ENCODE measurements at regions not wholly inside any gene's neighbourhood (a gene's known extent, or its start where the extent isn't known, plus 50 kb on each side); places are given as distances from the start of the nearest gene placed in this dataset.

DNA sequence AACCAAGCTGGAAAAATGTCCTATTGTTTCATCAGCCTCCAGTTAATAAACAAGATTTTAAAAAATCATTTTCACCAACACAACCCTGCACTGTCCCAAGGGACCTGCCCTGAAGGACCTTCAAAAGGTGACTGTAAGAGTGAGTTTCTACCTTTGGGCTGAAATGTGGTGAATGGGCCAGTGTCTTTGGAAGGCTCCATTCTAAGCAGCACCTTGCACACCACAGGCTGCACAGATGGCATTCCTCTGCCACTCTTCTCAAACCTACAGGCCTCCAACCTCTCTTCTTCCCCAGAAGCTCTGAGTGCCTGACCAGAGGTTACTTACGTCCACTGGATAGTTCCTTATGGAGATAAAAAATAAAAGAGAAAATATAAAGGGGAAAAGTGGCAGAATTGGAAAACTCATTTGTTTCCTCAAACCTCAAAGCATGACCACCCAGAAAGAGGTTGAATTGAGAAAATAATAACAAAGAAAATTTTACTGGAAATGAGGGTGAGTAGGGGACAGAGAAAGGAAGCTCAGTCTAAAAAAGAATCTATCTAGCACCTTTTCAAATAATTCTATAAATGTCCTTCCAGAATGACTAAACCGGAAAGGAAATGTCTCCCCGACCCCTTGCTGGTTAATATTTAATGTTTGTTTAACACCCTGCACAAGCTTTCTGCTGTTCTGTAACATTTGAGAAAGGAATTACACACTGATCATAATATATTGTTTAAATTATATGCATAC, 175.7 kb downstream of the METTL4 start:
- H3K36me3 Mint-ChIP-seq (ENCODE audit: low read depth, unreplicated experiment) = no peaks in the 10 kb centered on the region

DNA sequence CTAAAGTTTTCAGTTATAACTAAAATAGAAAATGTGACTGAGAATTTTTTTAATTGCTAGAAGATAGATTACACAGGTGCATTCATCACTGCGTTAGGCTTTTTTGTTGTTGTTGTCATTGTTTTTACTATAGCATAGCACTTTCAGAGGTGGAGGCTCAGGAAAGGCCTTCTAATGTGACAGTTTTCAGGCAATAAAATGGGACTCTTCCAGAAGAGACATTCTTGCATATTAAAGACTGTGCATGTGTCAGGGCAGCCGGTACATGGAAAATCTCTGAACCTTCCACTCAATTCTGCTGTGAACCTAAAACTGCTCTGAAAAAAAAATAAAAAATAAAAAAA, 175.2 kb downstream of the METTL4 start:
- Mint-ChIP-seq H3K4me3 (ENCODE audit: unreplicated experiment) (no peak overlapping the region), H3K36me3 (ENCODE audit: low read depth, unreplicated experiment) (no peaks in the 10 kb centered on the region), H3K27ac (ENCODE audit: unreplicated experiment) (no peak overlapping the region), H3K9me3 (ENCODE audit: unreplicated experiment) (no peaks in the 10 kb centered on the region), H3K27me3 (ENCODE audit: unreplicated experiment) (peaks cover 2% of the 10 kb centered on the region), H3K4me1 (ENCODE audit: unreplicated experiment) (no peaks in the 10 kb centered on the region)
- DNase-seq (ENCODE audit: low spot score) = no peak
- TF ChIP-seq, protein P1, sequence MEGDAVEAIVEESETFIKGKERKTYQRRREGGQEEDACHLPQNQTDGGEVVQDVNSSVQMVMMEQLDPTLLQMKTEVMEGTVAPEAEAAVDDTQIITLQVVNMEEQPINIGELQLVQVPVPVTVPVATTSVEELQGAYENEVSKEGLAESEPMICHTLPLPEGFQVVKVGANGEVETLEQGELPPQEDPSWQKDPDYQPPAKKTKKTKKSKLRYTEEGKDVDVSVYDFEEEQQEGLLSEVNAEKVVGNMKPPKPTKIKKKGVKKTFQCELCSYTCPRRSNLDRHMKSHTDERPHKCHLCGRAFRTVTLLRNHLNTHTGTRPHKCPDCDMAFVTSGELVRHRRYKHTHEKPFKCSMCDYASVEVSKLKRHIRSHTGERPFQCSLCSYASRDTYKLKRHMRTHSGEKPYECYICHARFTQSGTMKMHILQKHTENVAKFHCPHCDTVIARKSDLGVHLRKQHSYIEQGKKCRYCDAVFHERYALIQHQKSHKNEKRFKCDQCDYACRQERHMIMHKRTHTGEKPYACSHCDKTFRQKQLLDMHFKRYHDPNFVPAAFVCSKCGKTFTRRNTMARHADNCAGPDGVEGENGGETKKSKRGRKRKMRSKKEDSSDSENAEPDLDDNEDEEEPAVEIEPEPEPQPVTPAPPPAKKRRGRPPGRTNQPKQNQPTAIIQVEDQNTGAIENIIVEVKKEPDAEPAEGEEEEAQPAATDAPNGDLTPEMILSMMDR (IDR thresholded peaks at IDR 0.05; ENCODE audit: unreplicated experiment) = no peak

More for the DNA sequence above, 175.7 kb downstream of the METTL4 start:
- Mint-ChIP-seq H3K4me3 (ENCODE audit: unreplicated experiment) (no peak overlapping the region), H3K27ac (ENCODE audit: unreplicated experiment) (no peak overlapping the region), H3K9me3 (ENCODE audit: unreplicated experiment) (no peaks in the 10 kb centered on the region), H3K27me3 (ENCODE audit: unreplicated experiment) (peaks cover 2% of the 10 kb centered on the region), H3K4me1 (ENCODE audit: unreplicated experiment) (no peaks in the 10 kb centered on the region)
- TF ChIP-seq, protein P1 (IDR thresholded peaks at IDR 0.05; ENCODE audit: unreplicated experiment) = no peak
- DNase-seq (ENCODE audit: low spot score) = no peak

DNA sequence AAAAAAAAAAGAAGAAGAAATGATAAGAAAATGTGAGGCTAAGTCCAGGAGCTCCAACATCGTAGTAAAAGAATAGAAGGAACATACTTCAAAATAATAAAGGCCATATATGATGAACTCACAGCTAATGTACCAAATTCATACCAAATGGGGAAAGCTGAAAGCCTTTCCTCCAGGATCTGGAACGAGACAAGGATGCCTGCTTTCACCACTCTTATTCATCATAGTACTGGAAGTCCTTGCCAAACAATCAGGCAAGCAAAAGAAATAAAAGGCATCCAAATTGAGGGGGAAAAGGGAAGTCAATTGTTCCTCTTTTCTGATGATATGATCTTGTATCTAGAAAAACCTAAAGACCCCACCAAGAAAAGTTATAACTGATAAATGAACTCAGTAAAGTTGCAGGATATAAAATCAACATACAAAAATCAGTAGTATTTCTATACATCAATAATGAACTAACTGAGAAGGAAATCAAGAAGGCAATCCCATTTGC, 170.6 kb downstream of the METTL4 start:
- Mint-ChIP-seq H3K27ac (ENCODE audit: unreplicated experiment) (no peak overlapping the region), H3K4me3 (ENCODE audit: unreplicated experiment) (no peak overlapping the region), H3K4me1 (ENCODE audit: unreplicated experiment) (no peaks in the 10 kb centered on the region), H3K9me3 (ENCODE audit: unreplicated experiment) (no peaks in the 10 kb centered on the region), H3K36me3 (ENCODE audit: low read depth, unreplicated experiment) (no peaks in the 10 kb centered on the region), H3K27me3 (ENCODE audit: unreplicated experiment) (peaks cover 3% of the 10 kb centered on the region)
- TF ChIP-seq, protein P1 (IDR thresholded peaks at IDR 0.05; ENCODE audit: unreplicated experiment) = no peak
- no peak for DNase-seq (ENCODE audit: low spot score)

DNA sequence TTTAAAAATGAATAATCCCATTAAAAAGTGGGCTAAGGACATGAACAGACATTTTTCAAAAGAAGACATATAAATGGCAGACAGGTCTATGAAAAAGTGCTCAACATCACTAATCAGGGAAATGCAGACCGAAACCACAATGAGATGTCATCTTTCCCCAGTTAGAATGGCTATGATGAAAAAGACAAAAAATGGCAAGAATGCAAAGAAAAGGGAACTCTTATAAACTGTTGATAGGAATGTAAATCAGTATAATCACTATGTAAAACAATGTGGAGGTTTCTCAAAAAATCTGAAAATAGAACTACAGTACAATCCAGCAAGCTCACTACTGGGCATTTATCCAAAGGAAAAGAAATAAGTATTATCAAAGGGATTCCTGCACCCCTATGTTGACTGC, 169.2 kb downstream of the METTL4 start:
- TF ChIP-seq, protein P1 (IDR thresholded peaks at IDR 0.05; ENCODE audit: unreplicated experiment) = no peak
- peaks cover 3% of the 10 kb centered on the region for H3K27me3 Mint-ChIP-seq (ENCODE audit: unreplicated experiment)
- H3K9me3 Mint-ChIP-seq (ENCODE audit: unreplicated experiment) = no peaks in the 10 kb centered on the region
- no peak overlapping the region for H3K27ac Mint-ChIP-seq (ENCODE audit: unreplicated experiment)
- no peak overlapping the region for H3K4me3 Mint-ChIP-seq (ENCODE audit: unreplicated experiment)
- H3K4me1 Mint-ChIP-seq (ENCODE audit: unreplicated experiment) = no peaks in the 10 kb centered on the region
- no peaks in the 10 kb centered on the region for H3K36me3 Mint-ChIP-seq (ENCODE audit: low read depth, unreplicated experiment)
- no peak for DNase-seq (ENCODE audit: low spot score)

DNA sequence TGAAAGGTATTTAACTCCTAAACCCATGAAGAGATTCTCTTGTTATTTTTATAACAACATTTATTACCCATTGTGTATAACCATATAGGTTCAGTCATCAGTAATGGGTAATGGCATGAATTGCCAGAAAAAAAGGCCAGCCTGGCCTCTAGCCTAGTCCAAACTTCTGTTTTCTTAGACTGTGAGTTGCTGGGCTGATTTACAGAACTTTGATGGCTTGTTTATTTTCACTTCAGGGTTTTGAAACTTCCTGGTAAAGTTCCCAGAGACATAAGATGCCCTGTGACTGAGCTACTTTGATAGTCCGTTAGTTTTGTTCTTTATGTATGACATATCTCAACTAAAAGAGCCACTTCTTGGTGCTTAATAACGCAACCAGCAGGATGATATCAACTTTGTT, 164.8 kb downstream of the METTL4 start:
- Mint-ChIP-seq H3K4me1 (ENCODE audit: unreplicated experiment) (no peaks in the 10 kb centered on the region), H3K27ac (ENCODE audit: unreplicated experiment) (no peak overlapping the region), H3K9me3 (ENCODE audit: unreplicated experiment) (no peaks in the 10 kb centered on the region), H3K4me3 (ENCODE audit: unreplicated experiment) (no peak overlapping the region), H3K36me3 (ENCODE audit: low read depth, unreplicated experiment) (no peaks in the 10 kb centered on the region), H3K27me3 (ENCODE audit: unreplicated experiment) (peaks cover 2% of the 10 kb centered on the region)
- no peak for DNase-seq (ENCODE audit: low spot score)
- TF ChIP-seq, protein P1 (IDR thresholded peaks at IDR 0.05; ENCODE audit: unreplicated experiment) = no peak
